ENCODE measurements at regions not wholly inside any gene's neighbourhood (a gene's known extent, or its start where the extent isn't known, plus 50 kb on each side); places are given as distances from the start of the nearest gene placed in this dataset.

GRCh38 chr17:34527908-34528470 lies 51.4 kb upstream of the TMEM132E start:
- DNase-seq (ENCODE audit: low spot score), result no peak

- DNase-seq (ENCODE audit: low spot score), result no peak
Measured at GRCh38 chr17:34527136-34527907, 52.1 kb upstream of the TMEM132E start.

GRCh38 chr17:34525651-34526050 lies 53.7 kb upstream of the TMEM132E start:
- no peak for DNase-seq (ENCODE audit: low spot score)

- no peak for DNase-seq (ENCODE audit: low spot score)
Measured at GRCh38 chr17:34521955-34522354, 57.4 kb upstream of the TMEM132E start.

- DNase-seq (ENCODE audit: low spot score), result no peak
Measured at GRCh38 chr17:34519282-34519681, 60.1 kb upstream of the TMEM132E start.

- DNase-seq (ENCODE audit: low spot score), result no peak
Measured at GRCh38 chr17:34517406-34517805, 62.0 kb upstream of the TMEM132E start.

- no peak for DNase-seq (ENCODE audit: low spot score)
Measured at GRCh38 chr17:34511931-34512330, 67.5 kb upstream of the TMEM132E start.

GRCh38 chr17:34511265-34511664 lies 68.1 kb upstream of the TMEM132E start:
- no peak for DNase-seq (ENCODE audit: low spot score)

GRCh38 chr17:34504814-34505484 lies 74.4 kb upstream of the TMEM132E start:
- no peak for DNase-seq (ENCODE audit: low spot score)

GRCh38 chr17:34503528-34504195 lies 75.7 kb upstream of the TMEM132E start:
- no peak for DNase-seq (ENCODE audit: low spot score)

GRCh38 chr17:34502426-34502825 lies 77.0 kb upstream of the TMEM132E start:
- DNase-seq (ENCODE audit: low spot score), result no peak

GRCh38 chr17:34499576-34499975 lies 79.8 kb upstream of the TMEM132E start:
- no peak for DNase-seq (ENCODE audit: low spot score)

- DNase-seq (ENCODE audit: low spot score), result no peak
Measured at GRCh38 chr17:34493917-34494316, 85.5 kb upstream of the TMEM132E start.

- DNase-seq (ENCODE audit: low spot score), result no peak
Measured at GRCh38 chr17:34487626-34488025, 91.8 kb upstream of the TMEM132E start.

- no peak for DNase-seq (ENCODE audit: low spot score)
Measured at GRCh38 chr17:34486761-34487160, 92.6 kb upstream of the TMEM132E start.

- no peak for DNase-seq (ENCODE audit: low spot score)
Measured at GRCh38 chr17:34485999-34486398, 93.4 kb upstream of the TMEM132E start.

GRCh38 chr17:34484193-34484733 lies 95.1 kb upstream of the TMEM132E start:
- DNase-seq (ENCODE audit: low spot score), result no peak

- no peak for DNase-seq (ENCODE audit: low spot score)
Measured at GRCh38 chr17:34482730-34483129, 96.7 kb upstream of the TMEM132E start.

- DNase-seq (ENCODE audit: low spot score), result no peak
Measured at GRCh38 chr17:34481779-34482178, 97.6 kb upstream of the TMEM132E start.

GRCh38 chr17:34479371-34479770 lies 100.0 kb upstream of the TMEM132E start:
- no peak for DNase-seq (ENCODE audit: low spot score)

GRCh38 chr17:34478244-34478643 lies 101.1 kb upstream of the TMEM132E start:
- no peak for DNase-seq (ENCODE audit: low spot score)

- no peak for DNase-seq (ENCODE audit: low spot score)
Measured at GRCh38 chr17:34475296-34475695, 104.1 kb upstream of the TMEM132E start.

GRCh38 chr17:34474706-34475105 lies 104.7 kb upstream of the TMEM132E start:
- no peak for DNase-seq (ENCODE audit: low spot score)
